Astrocyte of the cerebellum (primary cell): ENCODE measurements at regions not wholly inside any gene's neighbourhood (a gene's known extent, or its start where the extent isn't known, plus 50 kb on each side); places are given as distances from the start of the nearest gene placed in this dataset.

Experiments
- DNase-seq: peaks from one replicate; pipeline ENCODE4 v3.0.0-alpha.2; 2011; ENCODE audit warnings: low read depth
- H3K4me3 ChIP-seq: 2 replicates; pipeline ENCODE4 v1.5.1; 2011; ENCODE audit warnings: mild to moderate bottlenecking, low read depth, low read length, moderate library complexity
- in situ Hi-C: cut with HindIII; loops from 2 replicates; pipeline ENCODE4 v1.10.0; 2017; ENCODE audit warnings: low sequenced_read_pairs
- TF ChIP-seq, protein P1 (sequence below): IDR thresholded peaks from 2 replicates; pipeline ENCODE4 v1.5.1; 2012; ENCODE audit warnings: low read length, low read depth, moderate library complexity, mild to moderate bottlenecking; ENCODE audit errors: missing control alignments

DNA sequence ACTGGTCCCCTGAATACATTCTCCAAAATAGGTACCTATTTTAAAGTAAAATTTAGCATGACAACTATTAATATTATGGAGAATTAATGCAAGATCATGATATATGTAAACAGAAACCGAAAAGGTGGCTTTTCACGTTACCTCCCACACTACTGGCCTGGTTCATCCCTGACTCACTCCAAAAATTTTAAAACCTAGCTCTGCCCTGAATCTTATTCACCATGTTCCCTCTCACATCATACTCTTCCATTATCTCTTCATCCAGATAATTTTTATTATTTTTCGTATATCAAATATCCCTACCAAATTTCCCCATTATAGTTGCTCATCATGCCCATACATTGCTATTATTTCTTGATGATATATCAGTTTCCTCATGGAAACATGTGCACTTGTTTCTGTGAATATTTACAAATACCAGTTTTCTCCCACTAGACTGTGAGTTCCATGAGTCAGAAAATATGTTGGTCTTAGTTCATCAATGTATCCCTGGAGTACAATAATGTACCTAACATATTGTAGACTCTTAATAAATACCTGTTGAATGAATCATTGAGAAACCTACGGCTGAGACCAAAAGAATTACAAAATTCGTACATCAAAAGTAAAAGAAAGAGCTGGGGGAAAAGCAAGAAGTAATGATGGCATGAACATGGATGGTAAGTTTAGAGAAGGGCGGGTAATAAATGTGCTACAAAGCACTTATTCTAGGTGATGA is 360.1 kb upstream of the CHAC2 start:
- in situ Hi-C loops = no loop called here
- H3K4me3 ChIP-seq = no peak overlapping the region
- TF ChIP-seq, protein P1, sequence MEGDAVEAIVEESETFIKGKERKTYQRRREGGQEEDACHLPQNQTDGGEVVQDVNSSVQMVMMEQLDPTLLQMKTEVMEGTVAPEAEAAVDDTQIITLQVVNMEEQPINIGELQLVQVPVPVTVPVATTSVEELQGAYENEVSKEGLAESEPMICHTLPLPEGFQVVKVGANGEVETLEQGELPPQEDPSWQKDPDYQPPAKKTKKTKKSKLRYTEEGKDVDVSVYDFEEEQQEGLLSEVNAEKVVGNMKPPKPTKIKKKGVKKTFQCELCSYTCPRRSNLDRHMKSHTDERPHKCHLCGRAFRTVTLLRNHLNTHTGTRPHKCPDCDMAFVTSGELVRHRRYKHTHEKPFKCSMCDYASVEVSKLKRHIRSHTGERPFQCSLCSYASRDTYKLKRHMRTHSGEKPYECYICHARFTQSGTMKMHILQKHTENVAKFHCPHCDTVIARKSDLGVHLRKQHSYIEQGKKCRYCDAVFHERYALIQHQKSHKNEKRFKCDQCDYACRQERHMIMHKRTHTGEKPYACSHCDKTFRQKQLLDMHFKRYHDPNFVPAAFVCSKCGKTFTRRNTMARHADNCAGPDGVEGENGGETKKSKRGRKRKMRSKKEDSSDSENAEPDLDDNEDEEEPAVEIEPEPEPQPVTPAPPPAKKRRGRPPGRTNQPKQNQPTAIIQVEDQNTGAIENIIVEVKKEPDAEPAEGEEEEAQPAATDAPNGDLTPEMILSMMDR = no peak
- DNase-seq = no peak

DNA sequence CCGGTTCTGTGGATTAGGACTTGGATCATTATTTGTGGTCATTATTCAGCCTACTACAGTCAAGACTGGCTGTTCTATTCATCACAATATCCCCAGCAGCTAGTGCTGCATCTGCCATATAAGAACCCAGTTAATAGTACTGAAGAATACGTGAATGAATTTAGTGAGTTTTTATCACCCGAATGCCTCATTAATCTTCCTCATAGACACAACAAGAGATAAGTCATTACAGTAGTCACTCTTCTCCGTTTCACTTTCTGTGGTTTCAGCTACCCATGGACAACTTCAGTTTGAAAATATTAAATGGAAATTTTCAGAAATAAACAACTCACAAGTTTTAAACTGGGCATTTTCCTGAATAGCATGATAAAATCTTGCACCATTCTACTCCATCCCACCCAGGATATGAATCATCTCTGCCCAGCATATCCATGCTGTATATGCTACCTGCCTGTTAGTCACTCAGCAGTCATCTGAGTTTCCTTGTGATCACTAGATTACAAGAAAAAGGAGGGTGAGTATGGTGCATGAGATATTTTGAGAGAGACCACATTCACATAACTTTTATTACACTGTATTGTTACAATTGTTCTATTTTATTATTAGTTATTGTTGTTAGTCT is 363.7 kb upstream of the CHAC2 start:
- in situ Hi-C loops = no loop called here
- DNase-seq = no peak
- no peak overlapping the region for H3K4me3 ChIP-seq
- TF ChIP-seq, protein P1 = no peak

DNA sequence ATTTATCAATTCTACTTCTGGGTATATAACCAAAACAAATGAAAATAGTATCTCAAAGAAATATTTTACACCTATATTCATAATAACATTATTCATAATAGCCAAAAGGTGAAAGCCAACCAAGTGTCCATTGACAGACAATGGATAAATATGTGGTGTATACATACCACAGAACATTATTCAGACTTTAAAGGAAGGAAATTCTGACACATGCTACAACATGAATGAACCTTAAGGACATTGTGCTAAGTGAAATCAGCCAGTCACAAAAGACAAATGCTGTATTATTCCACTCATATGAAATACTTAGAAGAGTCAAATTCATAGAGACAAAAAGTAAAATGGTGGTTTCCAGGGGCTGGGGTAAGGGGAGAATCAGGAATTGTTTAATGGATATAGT is 370.5 kb upstream of the CHAC2 start:
- H3K4me3 ChIP-seq = no peak overlapping the region
- in situ Hi-C loops = no loop called here
- TF ChIP-seq, protein P1 = no peak
- no peak for DNase-seq

DNA sequence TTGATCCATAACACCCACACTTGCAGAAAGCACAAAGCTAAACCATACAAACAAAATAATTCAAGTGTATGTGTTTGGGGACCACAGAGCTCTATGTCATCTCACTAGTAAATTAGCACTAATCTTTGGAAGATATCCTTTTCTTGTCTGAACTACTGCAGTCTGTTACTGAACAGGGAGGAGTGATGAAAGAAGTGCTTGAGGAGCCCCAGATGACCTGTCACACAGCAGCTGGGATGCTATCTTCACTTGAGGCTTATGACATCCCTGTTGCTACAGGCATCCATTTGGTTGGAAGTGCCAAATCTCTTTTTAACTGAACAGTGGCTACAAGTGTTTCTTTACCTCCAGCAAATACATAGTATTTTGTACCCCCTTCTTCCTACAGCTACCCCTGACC is 386.3 kb upstream of the CHAC2 start:
- DNase-seq = no peak
- H3K4me3 ChIP-seq = no peak overlapping the region
- TF ChIP-seq, protein P1 = no peak
- in situ Hi-C loops = no loop called here

DNA sequence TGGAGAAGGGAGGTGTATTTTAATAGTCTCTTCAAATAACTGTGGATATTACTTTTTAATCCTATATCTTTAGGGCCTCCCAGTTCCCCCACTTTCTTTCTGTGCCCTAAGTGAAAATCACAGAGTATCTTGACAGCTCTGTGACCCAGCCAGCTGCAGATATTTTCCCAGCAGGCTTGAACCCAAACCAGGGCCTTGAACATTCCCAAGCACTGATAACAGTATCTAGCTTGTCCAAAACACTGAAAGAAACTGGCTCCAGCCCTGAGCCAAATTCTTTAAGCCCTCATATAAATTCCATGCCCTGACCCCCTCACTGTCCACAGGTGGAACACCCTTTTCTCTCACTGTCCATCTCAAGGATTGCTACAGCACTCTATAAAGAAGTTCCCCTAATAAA is 388.1 kb upstream of the CHAC2 start:
- TF ChIP-seq, protein P1 = no peak
- in situ Hi-C loops = no loop called here
- DNase-seq = no peak
- no peak overlapping the region for H3K4me3 ChIP-seq

DNA sequence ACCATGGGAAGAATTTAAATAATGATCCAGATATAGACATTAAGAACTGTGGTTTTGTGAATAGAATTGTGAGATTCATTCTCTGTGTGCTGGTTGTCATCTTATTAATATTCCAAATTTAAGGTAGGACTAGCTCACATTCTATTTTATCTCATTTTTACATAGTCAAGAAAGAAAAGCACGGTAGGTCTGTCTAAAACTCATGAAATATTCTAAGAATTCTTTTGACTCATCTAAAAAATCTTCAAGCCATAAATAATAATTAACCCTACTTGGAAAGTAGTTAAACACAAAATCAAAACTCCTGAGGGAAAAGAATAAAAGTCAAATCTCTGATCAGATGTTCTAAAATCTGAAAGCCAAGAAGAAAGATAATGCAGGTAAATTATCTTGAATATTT is 388.8 kb upstream of the CHAC2 start:
- TF ChIP-seq, protein P1 = no peak
- in situ Hi-C loops = no loop called here
- DNase-seq = no peak
- no peak overlapping the region for H3K4me3 ChIP-seq
